Duodenal mucosa (tissue), 2 donors: ENCODE measurements at regions not wholly inside any gene's neighbourhood (a gene's known extent, or its start where the extent isn't known, plus 50 kb on each side); places are given as distances from the start of the nearest gene placed in this dataset.

Experiments
- H3K27ac ChIP-seq: one replicate; pipeline ENCODE4 v1.7.0; 2013; ENCODE audit warnings: low read depth, low read length
- H3K27me3 ChIP-seq, 2 donors: one replicate each; pipeline ENCODE4 v1.7.0; 2013; ENCODE audit warnings: low read length in 2 of 2, control low read depth in 1 of 2; ENCODE audit not compliant: insufficient read depth in 2 of 2, control insufficient read depth in 1 of 2
- H3K36me3 ChIP-seq, 2 donors: one replicate each; pipeline ENCODE4 v1.7.0; 2013; ENCODE audit warnings: low read length in 2 of 2, control low read depth in 1 of 2; ENCODE audit not compliant: insufficient read depth in 2 of 2, control insufficient read depth in 1 of 2
- H3K4me1 ChIP-seq, 2 donors: one replicate each; pipeline ENCODE4 v1.7.0; 2013; ENCODE audit warnings: low read length in 2 of 2, control low read depth in 1 of 2; ENCODE audit not compliant: insufficient read depth in 2 of 2, control insufficient read depth in 1 of 2
- H3K4me3 ChIP-seq, 2 donors: one replicate each; pipeline ENCODE4 v1.7.0; 2013; ENCODE audit warnings: low read length in 2 of 2, low read depth in 1 of 2
- H3K9ac ChIP-seq, 2 donors: one replicate each; pipeline ENCODE4 v1.7.0; 2013; ENCODE audit warnings: low read length in 2 of 2, low read depth in 1 of 2
- H3K9me3 ChIP-seq, 2 donors: one replicate each; pipeline ENCODE4 v1.7.0; 2013; ENCODE audit warnings: low read length in 2 of 2, control low read depth in 1 of 2; ENCODE audit not compliant: control insufficient read depth in 1 of 2

DNA sequence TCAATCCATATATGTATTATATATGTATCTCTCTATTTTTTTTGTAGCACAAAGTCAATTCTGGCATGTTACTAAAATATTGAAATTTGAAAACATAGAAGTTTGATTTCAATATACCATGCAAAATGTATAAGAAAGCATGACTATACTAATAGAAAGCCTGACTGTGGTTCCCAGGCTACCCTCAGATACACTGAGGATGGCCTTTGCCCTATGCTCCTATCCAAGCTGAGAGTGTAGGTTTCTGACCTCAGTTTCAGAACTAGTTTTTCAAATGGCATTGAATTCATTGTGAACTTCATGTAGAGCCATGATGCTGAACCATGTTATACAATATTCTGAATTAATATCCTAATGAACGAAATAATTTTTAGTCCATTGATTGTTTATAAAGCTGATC is 220.4 kb upstream of the IZUMO3 start:
- peaks cover 11 to 15% of the 10 kb centered on the region in 2 donors for H3K9me3 ChIP-seq
- no peak overlapping the region for H3K9ac ChIP-seq
- H3K4me1 ChIP-seq, result no peaks in the 10 kb centered on the region
- H3K4me3 ChIP-seq, result no peak overlapping the region
- no peaks in the 10 kb centered on the region for H3K27me3 ChIP-seq
- no peak overlapping the region for H3K27ac ChIP-seq
- H3K36me3 ChIP-seq, result no peaks in the 10 kb centered on the region

- H3K27me3 ChIP-seq, result no peaks in the 10 kb centered on the region
- H3K4me3 ChIP-seq, result no peak overlapping the region
- peaks cover 7 to 9% of the 10 kb centered on the region in 2 donors for H3K9me3 ChIP-seq
- no peaks in the 10 kb centered on the region for H3K4me1 ChIP-seq
- H3K36me3 ChIP-seq, result no peaks in the 10 kb centered on the region
- no peak overlapping the region for H3K9ac ChIP-seq
- no peak overlapping the region for H3K27ac ChIP-seq
Measured at GRCh38 chr9:24765025-24765756, 219.5 kb upstream of the IZUMO3 start.

DNA sequence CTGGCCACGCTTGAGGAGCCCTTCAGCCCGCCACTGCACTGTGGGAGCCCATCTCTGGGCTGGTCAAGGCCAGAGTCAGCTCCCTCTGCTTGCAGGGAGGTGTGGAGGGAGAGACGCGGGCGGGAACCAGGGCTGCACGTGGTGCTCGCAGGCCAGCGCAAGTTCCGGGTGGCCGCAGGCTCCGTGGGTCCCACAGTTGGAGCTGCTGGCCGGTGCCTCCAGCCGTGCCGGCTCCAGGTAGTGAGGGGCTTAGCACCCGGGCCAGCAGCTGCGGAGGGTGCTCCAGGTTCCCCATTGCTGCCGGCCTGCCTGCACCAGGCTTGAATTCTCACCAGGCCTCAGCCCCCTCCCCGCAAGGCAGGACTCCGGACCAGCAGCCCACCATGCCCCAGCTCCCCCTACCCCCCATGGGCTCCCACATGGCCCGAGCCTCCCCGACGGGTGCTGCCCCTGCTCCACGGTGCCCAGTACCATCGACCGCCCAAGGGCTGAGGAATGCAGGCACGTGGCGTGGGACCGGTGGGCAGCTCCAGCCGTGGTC is 192.8 kb upstream of the IZUMO3 start:
- Histone ChIP-seq H3K4me3 (no peak overlapping the region), H3K27me3 (no peaks in the 10 kb centered on the region), H3K9ac (no peak overlapping the region), H3K4me1 (no peaks in the 10 kb centered on the region), H3K36me3 (no peaks in the 10 kb centered on the region), H3K27ac (no peak overlapping the region), H3K9me3 (peaks cover 6 to 10% of the 10 kb centered on the region in 2 donors)

DNA sequence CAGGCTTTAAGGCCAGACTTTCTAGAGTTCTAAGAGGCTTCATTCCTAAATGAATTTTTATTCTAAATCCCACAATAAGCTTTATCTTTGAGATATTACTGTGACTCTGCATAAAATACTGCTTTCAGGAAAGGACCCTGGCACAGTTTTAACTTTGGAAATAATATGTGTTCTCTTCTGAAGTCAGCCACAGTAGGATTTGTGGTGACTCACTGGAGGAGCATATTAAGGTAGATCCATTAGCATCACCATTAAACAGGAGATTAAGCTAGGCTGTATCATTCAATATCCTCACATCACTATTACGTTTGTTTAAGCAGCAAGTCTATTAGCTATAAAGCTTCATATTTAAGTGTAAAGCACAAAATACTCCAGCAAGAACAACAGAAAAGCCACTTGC is 186.1 kb upstream of the IZUMO3 start:
- Histone ChIP-seq H3K27me3 (no peaks in the 10 kb centered on the region), H3K9ac (no peak overlapping the region), H3K4me1 (no peaks in the 10 kb centered on the region), H3K27ac (no peak overlapping the region), H3K36me3 (no peaks in the 10 kb centered on the region), H3K9me3 (peaks cover 6 to 8% of the 10 kb centered on the region in 2 donors), H3K4me3 (no peak overlapping the region)

DNA sequence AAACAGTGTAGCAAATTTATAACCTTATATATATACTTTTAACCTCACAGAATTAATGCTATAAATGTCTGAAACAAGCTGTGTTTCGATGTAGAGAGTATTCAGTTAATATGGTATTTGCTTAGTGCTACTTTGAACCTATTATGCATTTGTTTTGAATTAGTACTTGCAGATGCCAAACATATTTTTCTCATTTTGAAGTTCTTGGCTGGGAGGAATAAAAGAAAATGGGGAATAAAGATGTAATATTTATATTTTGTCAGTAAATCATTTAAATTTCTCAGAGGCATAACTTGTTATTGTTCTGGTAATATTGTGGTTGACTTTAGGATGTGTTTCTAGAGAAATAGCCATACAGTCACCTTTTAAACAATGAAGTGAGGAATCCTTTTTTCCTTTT is 175.9 kb upstream of the IZUMO3 start:
- Histone ChIP-seq H3K27me3 (no peaks in the 10 kb centered on the region), H3K27ac (no peak overlapping the region), H3K4me1 (no peaks in the 10 kb centered on the region), H3K36me3 (no peaks in the 10 kb centered on the region), H3K9me3 (peaks cover 0 to 3% of the 10 kb centered on the region in 2 donors), H3K4me3 (no peak overlapping the region), H3K9ac (no peak overlapping the region)

DNA sequence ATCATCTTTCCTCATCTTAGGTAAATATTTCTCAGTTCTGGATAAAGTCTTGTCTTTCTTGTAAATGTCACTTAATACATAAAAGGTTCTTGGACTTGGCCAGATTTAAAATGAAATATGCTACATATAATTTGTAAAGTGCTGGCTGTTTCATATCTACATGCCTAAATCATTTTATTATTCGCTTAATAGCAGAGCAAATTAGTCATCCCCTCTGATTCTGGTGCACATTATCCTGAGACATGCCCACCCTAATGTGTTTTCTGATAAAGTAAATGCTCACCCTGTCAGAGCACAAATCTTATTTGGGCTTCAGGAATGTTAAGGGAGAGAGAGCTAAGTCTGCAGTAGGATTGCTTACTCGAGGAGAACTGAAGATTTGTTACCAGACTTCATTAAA is 166.5 kb upstream of the IZUMO3 start:
- H3K4me1 ChIP-seq, result no peaks in the 10 kb centered on the region
- H3K36me3 ChIP-seq, result no peaks in the 10 kb centered on the region
- no peaks in the 10 kb centered on the region for H3K9me3 ChIP-seq
- no peaks in the 10 kb centered on the region for H3K27me3 ChIP-seq
- H3K9ac ChIP-seq, result no peak overlapping the region
- no peak overlapping the region for H3K4me3 ChIP-seq
- no peak overlapping the region for H3K27ac ChIP-seq

- no peak overlapping the region for H3K27ac ChIP-seq
- H3K4me1 ChIP-seq, result no peaks in the 10 kb centered on the region
- no peak overlapping the region for H3K4me3 ChIP-seq
- no peaks in the 10 kb centered on the region for H3K36me3 ChIP-seq
- no peaks in the 10 kb centered on the region for H3K9me3 ChIP-seq
- no peak overlapping the region for H3K9ac ChIP-seq
- H3K27me3 ChIP-seq, result no peaks in the 10 kb centered on the region
Measured at GRCh38 chr9:24708814-24709213, 163.1 kb upstream of the IZUMO3 start.

GRCh38 chr9:24698881-24699518 is 153.3 kb upstream of the IZUMO3 start:
- Histone ChIP-seq H3K9ac (no peak overlapping the region), H3K4me3 (no peak overlapping the region), H3K36me3 (no peaks in the 10 kb centered on the region), H3K27ac (no peak overlapping the region), H3K27me3 (no peaks in the 10 kb centered on the region), H3K4me1 (no peaks in the 10 kb centered on the region), H3K9me3 (peaks cover 7 to 11% of the 10 kb centered on the region in 2 donors)

DNA sequence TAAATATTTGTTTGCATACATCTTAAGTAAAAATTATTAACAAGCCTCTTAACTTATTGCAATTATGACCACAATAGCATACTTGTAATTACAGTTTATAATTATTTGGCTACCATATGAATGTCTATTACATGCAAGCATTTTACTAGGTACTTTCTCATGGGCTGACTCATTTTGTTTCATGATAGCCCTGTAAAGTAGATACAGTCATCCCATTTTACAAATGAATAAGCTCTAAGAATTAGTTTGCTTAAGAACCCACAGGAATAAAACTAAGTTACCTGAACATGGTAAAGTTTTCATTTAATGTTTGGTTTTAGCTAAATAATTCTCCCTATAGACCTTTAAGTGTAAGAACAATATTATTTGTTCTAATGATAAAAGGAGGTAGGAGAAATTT is 126.6 kb upstream of the IZUMO3 start:
- Histone ChIP-seq H3K4me3 (no peak overlapping the region), H3K9ac (no peak overlapping the region), H3K36me3 (no peaks in the 10 kb centered on the region), H3K27me3 (no peaks in the 10 kb centered on the region), H3K9me3 (peaks cover 7 to 10% of the 10 kb centered on the region in 2 donors), H3K4me1 (no peaks in the 10 kb centered on the region), H3K27ac (no peak overlapping the region)

DNA sequence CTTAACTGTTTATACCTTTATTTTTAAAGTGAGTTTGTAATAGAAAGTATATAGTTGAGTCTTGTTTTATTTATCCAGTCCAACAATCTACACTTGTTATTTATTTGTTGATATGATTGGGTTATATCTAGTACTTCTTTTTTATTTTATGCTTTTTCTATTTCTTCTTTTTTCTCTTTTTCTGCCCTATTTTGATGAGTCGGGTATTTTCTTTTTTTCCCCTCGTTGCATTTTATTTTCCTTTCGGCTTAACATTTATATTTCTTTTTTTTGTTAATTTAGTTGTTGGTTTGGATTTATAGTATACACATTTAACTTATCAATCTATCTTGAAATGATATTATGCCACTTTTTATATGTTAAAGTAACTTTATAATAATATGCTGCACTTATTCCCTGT is 111.7 kb upstream of the IZUMO3 start:
- no peaks in the 10 kb centered on the region for H3K4me1 ChIP-seq
- H3K9ac ChIP-seq, result no peak overlapping the region
- no peak overlapping the region for H3K27ac ChIP-seq
- no peak overlapping the region for H3K4me3 ChIP-seq
- H3K9me3 ChIP-seq, result peaks cover 8 to 14% of the 10 kb centered on the region in 2 donors
- H3K27me3 ChIP-seq, result no peaks in the 10 kb centered on the region
- H3K36me3 ChIP-seq, result no peaks in the 10 kb centered on the region
